Spleen (tissue), 11 donors: ENCODE measurements at regions not wholly inside any gene's neighbourhood (a gene's known extent, or its start where the extent isn't known, plus 50 kb on each side); places are given as distances from the start of the nearest gene placed in this dataset.

Experiments
- DNase-seq: peaks from one replicate; pipeline ENCODE4 v3.0.0-alpha.2; 2020
- H3K27ac ChIP-seq, 8 donors: fragments of 200-600 bp; sonication (generic) in 7 of 8; 1 replicate in 4 of 8; 2 replicates in 4 of 8; pipeline versions ENCODE4 v1.5.0 to v1.8.0; 2016 to 2021; ENCODE audit warnings: inconsistent platforms in 4 of 8, mild to moderate bottlenecking in 4 of 8, moderate library complexity in 1 of 8
- H3K27me3 ChIP-seq, 7 donors: fragments of 200-600 bp; sonication (generic) in 6 of 7; replicated peaks in 1 of 7; 1 replicate in 4 of 7; 2 replicates in 3 of 7; pipeline versions ENCODE4 v1.5.0 to v1.8.0; 2016 to 2021; ENCODE audit warnings: inconsistent platforms in 3 of 7, mild to moderate bottlenecking in 1 of 7
- H3K36me3 ChIP-seq, 6 donors: fragments of 200-600 bp; sonication (generic) in 5 of 6; 1 replicate in 4 of 6; 2 replicates in 2 of 6; pipeline versions ENCODE4 v1.5.0 to v1.8.0; 2016 to 2021; ENCODE audit warnings: inconsistent platforms in 2 of 6
- H3K4me1 ChIP-seq, 6 donors: fragments of 200-600 bp; sonication (generic) in 5 of 6; 1 replicate in 3 of 6; 2 replicates in 3 of 6; pipeline versions ENCODE4 v1.5.0 to v1.8.0; 2016 to 2021; ENCODE audit warnings: inconsistent platforms in 3 of 6
- H3K4me3 ChIP-seq, 8 donors: fragments of 200-600 bp; sonication (generic) in 7 of 8; 1 replicate in 4 of 8; 2 replicates in 4 of 8; pipeline versions ENCODE4 v1.5.0 to v1.8.0; 2016 to 2021; ENCODE audit warnings: inconsistent platforms in 4 of 8, mild to moderate bottlenecking in 4 of 8, moderate library complexity in 2 of 8
- H3K9me3 ChIP-seq, 8 donors: fragments of 200-600 bp; sonication (generic) in 7 of 8; 1 replicate in 4 of 8; 2 replicates in 4 of 8; pipeline versions ENCODE4 v1.5.0 to v1.8.0; 2016 to 2021; ENCODE audit warnings: inconsistent platforms in 4 of 8
- CTCF ChIP-seq, 11 experiments: fragments of 200-600 bp in 7 of 11; fragments of 450-650 bp in 4 of 11; sonication (generic) in 4 of 11; IDR thresholded peaks in 8 of 11; conservative IDR thresholded peaks in 3 of 11; 1 replicate in 7 of 11; 2 replicates in 4 of 11; pipeline versions ENCODE4 v1.4.0 to v1.8.0; 2016 to 2021; ENCODE audit warnings: antibody characterized with exemption in 11 of 11, inconsistent platforms in 4 of 11, mild to moderate bottlenecking in 1 of 11
- POLR2A ChIP-seq, 3 donors: fragments of 450-650 bp; IDR thresholded peaks; one replicate each; pipeline ENCODE4 v1.5.1; 2017; ENCODE audit warnings: antibody characterized with exemption in 3 of 3, mild to moderate bottlenecking in 1 of 3
- POLR2AphosphoS5 ChIP-seq, 3 donors: sonication (generic); formaldehyde crosslinking; IDR thresholded peaks; one replicate each; pipeline ENCODE4 v1.5.1; 2017; ENCODE audit warnings: antibody characterized with exemption in 3 of 3
- WGBS, 5 donors: extraction: QIAGEN DNeasy Blood & Tissue Kit in 3 of 5; methylation state at CpG; one replicate each; pipeline versions ENCODE4 v1.1.5 to v1.1.7; 2013 to 2018; 5-methylcytosine and 5-hydroxymethylcytosine counted together
- intact Hi-C: fragments of 100-400 bp; cut with DNase I; formaldehyde crosslinking; loops from one replicate; pipeline ENCODE4 v1.15.0; 2023; ENCODE audit warnings: low total_unique reads
- donor health status: healthy with polysubstance abuse.
- donor health status: DM: no; HTN: no; CAD: no; lungs with moderate emphysema.
- donor health status: DM: no; HTN: no; CAD: no.
- donor health status: Bipolar disorder and iron deficiency.
- donor health status: healthy.
- donor health status: DM: no; HTN: no; CAD: no.
- donor health status: DM: yes; HTN: yes; CAD: no.

GRCh38 chr7:13778967-13779366 lies 210.5 kb downstream of the ETV1 start:
- WGBS, 5 donors = 71 to 100% (median 93%) methylated on average over 2 of the region's 2 CpGs
- Histone ChIP-seq H3K9me3 (no peaks in the 10 kb centered on the region), H3K4me1 (no peaks in the 10 kb centered on the region), H3K4me3 (no peak overlapping the region), H3K27ac (no peak overlapping the region), H3K27me3 (no peaks in the 10 kb centered on the region), H3K36me3 (no peaks in the 10 kb centered on the region)
- intact Hi-C loops = no loop called here
- TF ChIP-seq CTCF (IDR thresholded peaks at IDR 0.05 in 8 of 11, conservative IDR thresholded peaks at IDR 0.05 in 3 of 11) = no peak
- no peak for TF ChIP-seq POLR2AphosphoS5 (IDR thresholded peaks at IDR 0.05)
- TF ChIP-seq POLR2A (IDR thresholded peaks at IDR 0.05) = no peak
- no peak for DNase-seq

DNA sequence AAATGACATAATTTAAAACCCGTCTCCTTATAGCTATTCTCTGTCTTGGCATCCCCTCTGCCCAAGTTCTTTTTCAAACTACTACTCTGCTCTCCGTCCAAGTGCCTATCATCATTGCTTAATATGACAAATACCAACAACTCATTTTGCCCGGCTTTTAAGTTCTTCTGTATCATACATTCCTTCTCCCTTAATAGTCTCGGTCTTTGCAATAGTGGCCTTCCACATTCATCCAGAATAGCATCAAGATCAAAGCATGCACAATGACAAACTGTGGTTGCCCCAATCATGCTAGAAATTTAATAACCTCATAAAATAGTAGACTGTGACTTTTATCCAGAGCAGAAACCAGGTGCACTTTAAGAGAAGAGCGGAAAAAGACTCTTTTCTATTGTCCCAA lies 198.9 kb downstream of the ETV1 start:
- DNase-seq = no peak
- Histone ChIP-seq H3K4me3 (no peak overlapping the region), H3K4me1 (no peaks in the 10 kb centered on the region), H3K36me3 (no peaks in the 10 kb centered on the region), H3K9me3 (no peaks in the 10 kb centered on the region), H3K27me3 (no peaks in the 10 kb centered on the region), H3K27ac (no peak overlapping the region)
- 65 to 90% (median 85%) methylated on average over 5 of the region's 5 CpGs for WGBS, 5 donors
- TF ChIP-seq POLR2A (IDR thresholded peaks at IDR 0.05) (no peak), POLR2AphosphoS5 (IDR thresholded peaks at IDR 0.05) (no peak)
- intact Hi-C loops = no loop called here

DNA sequence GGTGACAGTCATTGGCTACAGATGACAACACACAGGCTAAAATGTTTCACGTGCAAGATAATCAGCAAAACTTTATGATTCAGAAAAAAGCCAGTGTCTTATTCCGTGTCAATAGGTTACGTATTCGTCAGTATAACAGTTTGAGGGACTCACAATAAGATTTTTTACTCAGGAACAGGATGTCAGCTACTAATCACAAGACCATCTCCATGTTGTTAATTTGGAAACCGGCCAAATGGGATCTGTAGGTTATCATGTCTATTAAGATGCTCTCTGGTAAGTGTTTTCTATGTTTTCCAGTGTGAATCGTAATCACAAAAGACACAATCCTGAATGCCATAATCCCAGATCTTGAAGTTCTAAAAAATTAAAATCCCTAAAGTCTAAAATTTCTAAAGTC lies 197.3 kb downstream of the ETV1 start:
- 74 to 89% (median 78%) methylated on average over 6 of the region's 6 CpGs for WGBS, 5 donors
- intact Hi-C loops = no loop called here

GRCh38 chr7:13793926-13794325 lies 195.5 kb downstream of the ETV1 start:
- WGBS, 5 donors = 76 to 91% (median 81%) methylated on average over 4 of the region's 4 CpGs
- no peaks in the 10 kb centered on the region for H3K4me1 ChIP-seq
- no peak overlapping the region for H3K4me3 ChIP-seq
- no peak for DNase-seq
- no peaks in the 10 kb centered on the region for H3K27me3 ChIP-seq
- intact Hi-C loops = no loop called here
- H3K9me3 ChIP-seq = no peaks in the 10 kb centered on the region
- no peaks in the 10 kb centered on the region for H3K36me3 ChIP-seq
- no peak overlapping the region for H3K27ac ChIP-seq
- no peak for TF ChIP-seq POLR2AphosphoS5 (IDR thresholded peaks at IDR 0.05)
- TF ChIP-seq CTCF (IDR thresholded peaks at IDR 0.05 in 8 of 11, conservative IDR thresholded peaks at IDR 0.05 in 3 of 11) = no peak
- TF ChIP-seq POLR2A (IDR thresholded peaks at IDR 0.05) = no peak

More for the DNA sequence above, 197.3 kb downstream of the ETV1 start:
- no peak overlapping the region for H3K4me3 ChIP-seq
- DNase-seq = no peak
- TF ChIP-seq POLR2AphosphoS5 (IDR thresholded peaks at IDR 0.05) (no peak), CTCF (IDR thresholded peaks at IDR 0.05 in 8 of 11, conservative IDR thresholded peaks at IDR 0.05 in 3 of 11) (no peak)
- H3K9me3 ChIP-seq = no peaks in the 10 kb centered on the region
- H3K36me3 ChIP-seq = no peaks in the 10 kb centered on the region
- H3K27ac ChIP-seq = no peak overlapping the region
- no peaks in the 10 kb centered on the region for H3K4me1 ChIP-seq
- H3K27me3 ChIP-seq = no peaks in the 10 kb centered on the region

GRCh38 chr7:13794581-13794980 lies 194.9 kb downstream of the ETV1 start:
- Histone ChIP-seq H3K9me3 (no peaks in the 10 kb centered on the region), H3K4me1 (no peaks in the 10 kb centered on the region), H3K36me3 (no peaks in the 10 kb centered on the region), H3K27ac (no peak overlapping the region), H3K4me3 (no peak overlapping the region), H3K27me3 (no peaks in the 10 kb centered on the region)
- no peak for DNase-seq
- no peak for TF ChIP-seq CTCF (IDR thresholded peaks at IDR 0.05 in 8 of 11, conservative IDR thresholded peaks at IDR 0.05 in 3 of 11)
- WGBS, 5 donors = 79 to 90% (median 88%) methylated on average over 2 of the region's 2 CpGs
- intact Hi-C loops = no loop called here
